SU-DHL-6 (cell line): ENCODE measurements at regions not wholly inside any gene's neighbourhood (a gene's known extent, or its start where the extent isn't known, plus 50 kb on each side); places are given as distances from the start of the nearest gene placed in this dataset.

Experiments
- CTCF ChIP-seq: fragments of 200-600 bp; sonication (generic); IDR thresholded peaks from one replicate; pipeline ENCODE4 v1.5.1; 2017; ENCODE audit warnings: antibody characterized with exemption, mild to moderate bottlenecking, low read length, moderate library complexity; ENCODE audit not compliant: insufficient read depth, poor library complexity, severe bottlenecking
- EZH2phosphoT487 ChIP-seq: fragments of 200-600 bp; sonication (generic), shearing (Covaris generic); conservative IDR thresholded peaks from 2 replicates; pipeline ENCODE4 v1.6.1; 2018; ENCODE audit warnings: mild to moderate bottlenecking, antibody characterized with exemption, low read length, moderate library complexity, mixed read lengths

DNA sequence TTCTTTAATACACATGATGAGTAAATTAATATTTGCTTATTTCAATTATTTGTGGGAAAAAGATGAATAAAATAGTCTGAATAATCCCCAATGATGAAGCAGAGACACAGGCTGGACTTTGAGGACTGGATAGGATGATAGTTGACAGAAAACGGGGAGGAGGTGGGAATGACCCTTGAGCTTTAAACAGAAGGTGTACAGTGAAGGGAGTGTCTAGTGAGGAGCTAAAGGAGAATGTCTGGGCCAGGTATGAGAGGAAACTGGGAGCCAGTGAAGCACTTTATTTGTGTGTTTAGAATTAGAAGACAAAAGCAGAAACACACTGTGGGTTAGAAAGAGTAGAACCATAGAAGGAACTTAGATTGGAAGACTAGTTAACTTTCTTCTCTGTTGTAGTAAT lies 230.4 kb upstream of the CA10 start:
- TF ChIP-seq CTCF (no peak), EZH2phosphoT487 (no peak)
